K562 (cell line): ENCODE measurements at regions not wholly inside any gene's neighbourhood (a gene's known extent, or its start where the extent isn't known, plus 50 kb on each side); places are given as distances from the start of the nearest gene placed in this dataset.
"Not testable (repeated sequence)": the region's sequence is repeated elsewhere in the genome, so short reads cannot be mapped to it uniquely, and the experiment has no call there.

Experiments
- ATAC-seq: fragments of 200-7000 bp; cut with Tn5 transposase; 3 replicates; pipeline ENCODE4 v1.9.1; 2020; ENCODE audit warnings: moderate library complexity
- BruUV-seq: library from RNA; stranded (reverse); fragments of 400-500 nt; replicated peaks from 2 replicates; lab custom pipeline; 2021; lab: Mats Ljungman, UMichigan
- CTCF ChIA-PET: fragments of 300-600 bp; formaldehyde crosslinking; extraction: SDS; loops from one replicate; lab custom pipeline; 2021; ENCODE audit warnings: low intra/inter-chr PET ratio; lab: Yijun Ruan, JAX
- POLR2A ChIA-PET: fragments of 300-600, 350-650 bp; sonication (Branson Sonifier 250); formaldehyde crosslinking; extraction: SDS; loops from one replicate; lab custom pipeline; 2021; ENCODE audit warnings: antibody characterized with exemption, inconsistent platforms; lab: Yijun Ruan, JAX
- DNase-seq, 4 experiments: peaks; one replicate each; pipeline versions ENCODE4 v3.0.0 to v3.0.0-alpha.2; 2011 to 2018; ENCODE audit warnings: low spot score in 3 of 4, mixed read lengths in 3 of 4; ENCODE audit errors: extremely low read depth in 1 of 4
- FAIRE-seq: peaks from 2 replicates; lab custom pipeline; 2011; peaks lifted over from hg19 to GRCh38; lab: Jason Lieb, UNC
- H2AFZ ChIP-seq: 2 replicates; pipeline ENCODE4 v1.6.0; 2011; ENCODE audit warnings: low read depth, low read length, control low read depth, inconsistent platforms
- H3K27ac ChIP-seq: fragments of 200-600 bp; 3 replicates; pipeline ENCODE4 v1.8.0; 2011; ENCODE audit warnings: low read depth, mild to moderate bottlenecking, control low read depth, inconsistent platforms, low read length, moderate library complexity, mixed read lengths; ENCODE audit errors: extremely low read depth
- H3K27me3 ChIP-seq, 2 experiments: fragments of 300-600 bp in 1 of 2; 2 replicates in 1 of 2; 3 replicates in 1 of 2; pipeline versions ENCODE4 v1.6.0 to v1.8.0; 2011; ENCODE audit warnings: inconsistent platforms in 2 of 2, low read length in 2 of 2, mild to moderate bottlenecking in 1 of 2, mixed read lengths in 1 of 2, moderate library complexity in 1 of 2; ENCODE audit not compliant: control insufficient read depth in 2 of 2, insufficient read depth in 2 of 2
- H3K36me3 ChIP-seq: fragments of 300-600 bp; 3 replicates; pipeline ENCODE4 v1.8.0; 2011; ENCODE audit warnings: mild to moderate bottlenecking, low read length, inconsistent platforms; ENCODE audit not compliant: control insufficient read depth, insufficient read depth
- H3K4me1 ChIP-seq, 2 experiments: fragments of 200-600 bp in 1 of 2; replicated peaks in 1 of 2; 2 replicates in 1 of 2; 3 replicates in 1 of 2; pipeline versions ENCODE4 v1.5.1 to v1.8.0; 2011; ENCODE audit warnings: inconsistent platforms in 2 of 2, low read length in 2 of 2, mild to moderate bottlenecking in 1 of 2, mixed read lengths in 1 of 2, moderate library complexity in 1 of 2; ENCODE audit not compliant: control insufficient read depth in 2 of 2, insufficient read depth in 2 of 2
- H3K4me2 ChIP-seq: 2 replicates; pipeline ENCODE4 v1.6.1; 2011; ENCODE audit warnings: low read length, control low read depth, inconsistent platforms, mixed read lengths; ENCODE audit not compliant: insufficient read depth
- H3K4me3 ChIP-seq: fragments of 200-600 bp; sonication (generic), shearing (Covaris generic); 2 replicates; pipeline ENCODE4 v1.5.1; 2016; ENCODE audit warnings: control low read depth, inconsistent platforms
- H3K79me2 ChIP-seq: fragments of 200-600 bp; 3 replicates; pipeline ENCODE4 v1.8.0; 2011; ENCODE audit warnings: low read length, inconsistent platforms; ENCODE audit not compliant: control insufficient read depth, insufficient read depth
- H3K9ac ChIP-seq, 2 experiments: 2 replicates each; pipeline versions ENCODE4 v1.6.0 to v1.6.1; 2011; ENCODE audit warnings: low read depth in 2 of 2, low read length in 2 of 2, control low read depth in 1 of 2, inconsistent platforms in 1 of 2, mild to moderate bottlenecking in 1 of 2, mixed read lengths in 1 of 2; ENCODE audit not compliant: insufficient read depth in 1 of 2
- H3K9me1 ChIP-seq: one replicate; pipeline ENCODE4 v1.6.0; 2011; ENCODE audit warnings: inconsistent platforms, mild to moderate bottlenecking, low read length, moderate library complexity; ENCODE audit not compliant: control insufficient read depth, insufficient read depth
- H3K9me3 ChIP-seq: replicated peaks from 2 replicates; pipeline ENCODE4 v1.5.1; 2011; ENCODE audit warnings: low read depth, low read length, inconsistent platforms; ENCODE audit not compliant: control insufficient read depth, insufficient read depth
- H4K20me1 ChIP-seq: replicated peaks from 2 replicates; pipeline ENCODE4 v1.6.1; 2011; ENCODE audit warnings: low read length, inconsistent platforms, mixed read lengths; ENCODE audit not compliant: control insufficient read depth, insufficient read depth
- ARID4B ChIP-seq: sonication (generic); formaldehyde crosslinking; IDR thresholded peaks from 2 replicates; pipeline ENCODE4 v1.8.0; 2022; ENCODE audit warnings: mild to moderate bottlenecking, missing genetic modification reagents
- HLTF ChIP-seq: fragments of 450-650 bp; IDR thresholded peaks from 2 replicates; pipeline ENCODE4 v1.6.1; 2016
- IRF2 ChIP-seq: sonication (generic); formaldehyde crosslinking; IDR thresholded peaks from 2 replicates; pipeline ENCODE4 v1.8.1; 2022; ENCODE audit warnings: mild to moderate bottlenecking, missing genetic modification reagents
- MAFF ChIP-seq: IDR thresholded peaks from 2 replicates; pipeline ENCODE4 v1.6.1; 2012; ENCODE audit warnings: low read length, improper control_type of control experiment
- MAFK ChIP-seq: IDR thresholded peaks from 2 replicates; pipeline ENCODE4 v1.6.1; 2011; ENCODE audit warnings: low read length, improper control_type of control experiment
- PCBP2 ChIP-seq: fragments of 200-400 bp; formaldehyde crosslinking; IDR thresholded peaks from 2 replicates; pipeline ENCODE4 v1.6.1; 2018; ENCODE audit warnings: low read length, low read depth, mild to moderate bottlenecking, moderate library complexity; ENCODE audit not compliant: poor library complexity, severe bottlenecking
- PURB ChIP-seq: sonication (generic); formaldehyde crosslinking; IDR thresholded peaks from 2 replicates; pipeline ENCODE4 v1.9.0; 2021; ENCODE audit warnings: low read depth, mild to moderate bottlenecking, missing genetic modification reagents
- RBM15 ChIP-seq: fragments of 200-400 bp; formaldehyde crosslinking; IDR thresholded peaks from 2 replicates; pipeline ENCODE4 v1.6.1; 2018; ENCODE audit warnings: mild to moderate bottlenecking, low read length, moderate library complexity; ENCODE audit not compliant: insufficient read depth
- SMARCB1 ChIP-seq: IDR thresholded peaks from 2 replicates; pipeline ENCODE4 v1.6.1; 2011; ENCODE audit warnings: improper control_type of control experiment, low read depth; ENCODE audit not compliant: insufficient read length
- ZNF316 ChIP-seq: fragments of 450-650 bp; IDR thresholded peaks from 2 replicates; pipeline ENCODE4 v1.6.1; 2016
- WGBS: fragments of 100-300 bp; shearing (Covaris generic); methylation state at CpG from one replicate; pipeline ENCODE4 v1.1.6; 2016; ENCODE audit warnings: low coverage, mixed read lengths; ENCODE audit not compliant: insufficient coverage; ENCODE audit errors: missing lambda C conversion rate; 5-methylcytosine and 5-hydroxymethylcytosine counted together
- in situ Hi-C: fragments of 300-500 bp; cut with MboI; formaldehyde crosslinking; loops from 4 replicates; pipeline ENCODE4 v1.15.0; 2018; ENCODE audit warnings: inconsistent platforms, mixed read lengths
- intact Hi-C: fragments of 100-400 bp; cut with micrococcal nuclease; formaldehyde crosslinking; loops from 2 replicates; pipeline ENCODE4 v1.14.2; 2022

GRCh38 chr9:85847782-85848181, 93.2 kb upstream of the NAA35 start:
- in situ Hi-C loops = loop anchor here (5.0 kb wide), 1 partner anchor 1965 kb away; no protein-coding TSS in a partner anchor
- TF ChIP-seq MAFK (peak; percentile 61), MAFF (peak; percentile 45), ZNF316 (peak; percentile 50)
- not testable (repeated sequence) for H2AFZ ChIP-seq

GRCh38 chr9:85858056-85858750, 82.7 kb upstream of the NAA35 start:
- Histone ChIP-seq H2AFZ (no peak overlapping the region), H3K9ac (no peak overlapping the region), H3K4me2 (no peak overlapping the region), H4K20me1 (no peaks in the 10 kb centered on the region), H3K4me3 (no peak overlapping the region), H3K36me3 (no peaks in the 10 kb centered on the region), H3K27ac (no peak overlapping the region), H3K9me1 (no peaks in the 10 kb centered on the region), H3K4me1 (no peaks in the 10 kb centered on the region), H3K79me2 (no peaks in the 10 kb centered on the region), H3K9me3 (no peaks in the 10 kb centered on the region), H3K27me3 (no peaks in the 10 kb centered on the region)
- intact Hi-C loops = no loop called here
- no TSS peak for BruUV-seq
- POLR2A ChIA-PET = no interaction called here
- ATAC-seq (no peak), DNase-seq (no peak), FAIRE-seq (no peak)
- TF ChIP-seq PCBP2 (no peak), ARID4B (CRISPR knock-in tag) (no peak), RBM15 (no peak), PURB (CRISPR knock-in tag) (no peak), HLTF (no peak), SMARCB1 (no peak), IRF2 (no peak)
- CTCF ChIA-PET = no interaction called here
- in situ Hi-C loops = no loop called here
- WGBS = 7% methylated on average over 5 of the region's 5 CpGs

More at GRCh38 chr9:85847782-85848181, 93.2 kb upstream of the NAA35 start:
- ATAC-seq, H3K36me3 ChIP-seq, CTCF ChIA-PET, H3K27ac ChIP-seq, DNase-seq, H3K4me1 ChIP-seq, H3K27me3 ChIP-seq, FAIRE-seq, H3K4me2 ChIP-seq, H4K20me1 ChIP-seq, H3K79me2 ChIP-seq, intact Hi-C loops, H3K9me3 ChIP-seq, H3K9me1 ChIP-seq, H3K4me3 ChIP-seq, POLR2A ChIA-PET, BruUV-seq, H3K9ac ChIP-seq: not testable (repeated sequence)
- WGBS = 75% methylated on average over 2 of the region's 2 CpGs
